ENCODE measurements at regions not wholly inside any gene's neighbourhood (a gene's known extent, or its start where the extent isn't known, plus 50 kb on each side); places are given as distances from the start of the nearest gene placed in this dataset.

DNA sequence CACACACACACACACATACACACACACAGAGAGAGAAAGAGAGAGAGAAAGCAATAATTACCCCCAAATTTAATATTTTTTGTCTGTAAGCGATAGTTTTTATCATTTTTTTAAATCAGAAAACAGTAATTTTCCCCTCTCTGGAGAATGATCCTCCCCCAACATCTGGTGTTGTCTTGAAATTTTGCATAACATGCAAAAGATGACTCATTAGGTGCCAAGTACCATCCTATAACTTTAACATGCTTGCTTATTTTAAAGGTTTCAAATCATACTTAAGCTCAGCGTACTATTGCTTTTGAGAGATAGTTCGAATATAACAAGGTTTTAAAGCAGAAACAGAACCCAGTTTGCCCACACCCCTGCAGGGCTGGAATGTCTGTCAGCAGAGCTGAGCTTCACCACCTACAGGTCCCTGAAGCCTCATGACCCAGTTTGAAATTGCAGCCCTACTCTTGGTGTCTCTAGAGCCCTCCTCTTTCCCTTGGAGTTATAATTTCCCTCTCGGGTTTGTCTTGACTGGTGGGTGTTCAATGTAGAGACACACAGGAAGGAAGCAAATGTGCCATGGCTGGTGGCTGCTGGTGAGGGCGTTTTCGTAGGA lies 175.0 kb upstream of the HS3ST1 start:
- TF ChIP-seq, protein P1, sequence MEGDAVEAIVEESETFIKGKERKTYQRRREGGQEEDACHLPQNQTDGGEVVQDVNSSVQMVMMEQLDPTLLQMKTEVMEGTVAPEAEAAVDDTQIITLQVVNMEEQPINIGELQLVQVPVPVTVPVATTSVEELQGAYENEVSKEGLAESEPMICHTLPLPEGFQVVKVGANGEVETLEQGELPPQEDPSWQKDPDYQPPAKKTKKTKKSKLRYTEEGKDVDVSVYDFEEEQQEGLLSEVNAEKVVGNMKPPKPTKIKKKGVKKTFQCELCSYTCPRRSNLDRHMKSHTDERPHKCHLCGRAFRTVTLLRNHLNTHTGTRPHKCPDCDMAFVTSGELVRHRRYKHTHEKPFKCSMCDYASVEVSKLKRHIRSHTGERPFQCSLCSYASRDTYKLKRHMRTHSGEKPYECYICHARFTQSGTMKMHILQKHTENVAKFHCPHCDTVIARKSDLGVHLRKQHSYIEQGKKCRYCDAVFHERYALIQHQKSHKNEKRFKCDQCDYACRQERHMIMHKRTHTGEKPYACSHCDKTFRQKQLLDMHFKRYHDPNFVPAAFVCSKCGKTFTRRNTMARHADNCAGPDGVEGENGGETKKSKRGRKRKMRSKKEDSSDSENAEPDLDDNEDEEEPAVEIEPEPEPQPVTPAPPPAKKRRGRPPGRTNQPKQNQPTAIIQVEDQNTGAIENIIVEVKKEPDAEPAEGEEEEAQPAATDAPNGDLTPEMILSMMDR (IDR thresholded peaks at IDR 0.05; ENCODE audit: low read depth, low read length, missing control alignments), result no peak
- DNase-seq (ENCODE audit: low read depth), result no peak
- no peak overlapping the region for H3K4me3 ChIP-seq (ENCODE audit: low read depth, low read length)
- in situ Hi-C loops (cut with HindIII; ENCODE audit: low sequenced_read_pairs), result no loop called here

GRCh38 chr4:11602606-11603340 lies 174.1 kb upstream of the HS3ST1 start:
- no peak overlapping the region for H3K4me3 ChIP-seq (ENCODE audit: low read depth, low read length)
- DNase-seq (ENCODE audit: low read depth), result no peak
- TF ChIP-seq, protein P1 (IDR thresholded peaks at IDR 0.05; ENCODE audit: low read depth, low read length, missing control alignments), result no peak
- in situ Hi-C loops (cut with HindIII; ENCODE audit: low sequenced_read_pairs), result no loop called here

GRCh38 chr4:11599064-11599463 lies 170.4 kb upstream of the HS3ST1 start:
- DNase-seq (ENCODE audit: low read depth), result no peak
- in situ Hi-C loops (cut with HindIII; ENCODE audit: low sequenced_read_pairs), result no loop called here
- TF ChIP-seq, protein P1 (IDR thresholded peaks at IDR 0.05; ENCODE audit: low read depth, low read length, missing control alignments), result no peak
- H3K4me3 ChIP-seq (ENCODE audit: low read depth, low read length), result no peak overlapping the region

DNA sequence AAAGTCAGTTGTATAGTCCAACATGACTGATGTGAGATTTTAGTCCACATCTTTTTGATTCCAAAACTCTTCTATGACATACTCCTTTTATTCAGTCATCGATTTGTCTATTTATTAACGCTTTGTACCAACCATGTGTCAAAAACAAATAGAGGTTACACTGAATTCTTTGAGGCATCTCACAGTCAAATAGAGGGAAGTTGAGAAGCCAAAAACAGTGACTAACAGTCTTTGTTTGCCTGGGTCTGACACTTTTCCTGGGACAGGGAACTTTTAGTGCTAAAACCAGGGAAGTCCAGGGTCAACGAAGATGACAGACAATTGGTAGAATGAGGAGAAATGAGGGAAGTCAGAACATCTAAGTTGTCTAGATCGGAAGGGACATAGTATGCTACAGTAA lies 169.9 kb upstream of the HS3ST1 start:
- no peak overlapping the region for H3K4me3 ChIP-seq (ENCODE audit: low read depth, low read length)
- in situ Hi-C loops (cut with HindIII; ENCODE audit: low sequenced_read_pairs), result no loop called here
- TF ChIP-seq, protein P1 (IDR thresholded peaks at IDR 0.05; ENCODE audit: low read depth, low read length, missing control alignments), result no peak
- no peak for DNase-seq (ENCODE audit: low read depth)

DNA sequence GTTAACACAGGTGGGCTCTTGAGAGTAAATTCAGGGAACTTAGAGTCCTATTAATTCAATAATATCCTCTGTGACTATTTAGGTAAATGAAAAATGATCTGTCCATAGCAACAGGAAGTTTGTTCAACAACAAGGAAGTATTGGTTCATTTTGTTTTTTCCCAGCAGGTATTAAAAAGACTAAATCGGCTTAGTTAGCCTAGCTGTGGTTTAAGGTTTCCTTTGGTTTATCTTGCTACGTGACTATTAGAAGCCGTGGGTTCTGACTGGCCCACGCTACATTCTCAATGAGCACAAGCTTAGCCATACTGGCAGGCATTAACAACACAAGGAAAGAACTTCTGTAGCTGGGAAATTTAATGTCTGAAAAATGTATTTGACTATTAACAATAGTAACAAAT lies 168.8 kb upstream of the HS3ST1 start:
- in situ Hi-C loops (cut with HindIII; ENCODE audit: low sequenced_read_pairs), result no loop called here
- DNase-seq (ENCODE audit: low read depth), result no peak
- H3K4me3 ChIP-seq (ENCODE audit: low read depth, low read length), result no peak overlapping the region
- TF ChIP-seq, protein P1 (IDR thresholded peaks at IDR 0.05; ENCODE audit: low read depth, low read length, missing control alignments), result no peak

DNA sequence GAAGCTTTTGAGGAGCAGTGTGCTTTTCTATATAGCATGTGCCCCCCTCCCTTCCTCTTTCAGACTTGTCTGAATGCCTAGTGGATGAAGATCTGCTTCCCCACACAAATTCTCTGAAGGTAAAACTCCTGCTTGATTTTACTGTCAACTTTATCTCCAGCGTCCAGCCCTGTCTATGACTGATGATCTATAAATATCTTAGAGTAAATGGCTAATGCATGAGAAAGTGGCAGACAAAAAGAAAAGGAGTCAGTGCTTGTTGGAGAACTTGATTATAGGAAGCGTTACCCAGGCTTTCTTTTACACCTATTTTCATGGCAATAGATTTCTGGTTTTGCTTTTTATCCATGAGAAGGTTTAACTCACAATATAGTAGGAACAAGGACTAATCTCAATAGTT lies 168.3 kb upstream of the HS3ST1 start:
- TF ChIP-seq, protein P1 (IDR thresholded peaks at IDR 0.05; ENCODE audit: low read depth, low read length, missing control alignments), result no peak
- no peak overlapping the region for H3K4me3 ChIP-seq (ENCODE audit: low read depth, low read length)
- in situ Hi-C loops (cut with HindIII; ENCODE audit: low sequenced_read_pairs), result no loop called here
- no peak for DNase-seq (ENCODE audit: low read depth)
